ENCODE measurements at regions not wholly inside any gene's neighbourhood (a gene's known extent, or its start where the extent isn't known, plus 50 kb on each side); places are given as distances from the start of the nearest gene placed in this dataset.

DNA sequence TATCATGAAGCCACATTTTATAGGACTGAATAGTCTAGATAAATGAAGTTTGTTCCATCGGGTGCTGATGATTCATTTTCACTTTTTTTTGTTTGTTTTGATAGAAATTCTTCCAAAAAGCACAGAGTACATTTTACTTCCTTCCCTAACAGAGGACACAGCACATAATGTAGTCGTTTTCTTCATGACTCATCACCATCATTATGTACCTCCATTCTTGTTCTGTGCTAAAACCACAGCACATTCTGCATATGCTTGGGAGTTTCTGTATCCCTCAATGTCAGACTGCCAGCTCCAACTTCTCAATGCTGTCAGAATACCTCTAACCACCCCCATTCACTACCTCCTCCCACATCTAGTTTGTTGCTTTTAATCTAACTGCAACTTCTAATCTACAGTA is 1004.9 kb upstream of the ADGRB3 start:
- peak; percentile 53 for DNase-seq (ENCODE audit: low read depth, low spot score)
- H3K4me3 ChIP-seq (replicated peaks in 1 of 3; ENCODE audit: insufficient read depth in 1 of 3, low read depth in 1 of 3, low read length in 3 of 3) = no peak overlapping the region

DNA sequence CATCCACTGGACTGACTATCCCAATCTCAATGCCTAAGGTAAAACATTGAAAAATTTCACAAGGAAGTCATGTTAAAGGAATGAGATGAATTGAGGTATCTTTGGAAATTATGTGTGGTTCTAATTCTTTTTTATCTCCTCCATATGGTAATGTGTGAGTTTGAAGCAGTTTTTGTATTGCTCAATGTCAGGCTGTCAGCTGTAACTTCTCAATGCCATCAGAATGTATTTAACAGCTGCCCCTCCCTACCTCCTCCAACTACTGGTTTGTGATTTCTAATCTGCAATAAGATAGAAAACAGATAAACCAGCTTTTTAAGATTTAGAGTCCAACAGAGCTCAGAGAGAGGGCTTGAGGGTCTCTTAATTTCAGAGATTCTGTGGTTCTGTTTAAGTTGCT is 1005.8 kb upstream of the ADGRB3 start:
- BruUV-seq (replicated peaks) = no TSS peak

More for the DNA sequence above, 1004.9 kb upstream of the ADGRB3 start:
- dilution Hi-C loops (cut with MboI; ENCODE audit: extremely low pct_ligation_motif_present, low sequenced_read_pairs) (no loop called here), intact Hi-C loops (cut with micrococcal nuclease) (loop anchor here (1.0 to 5.0 kb wide), 2 partner anchors 10 to 137 kb away; no protein-coding TSS in a partner anchor)
- FAIRE-seq = peak; percentile 69
- no TSS peak for BruUV-seq (replicated peaks)
- no peak overlapping the region for H2AFZ ChIP-seq (ENCODE audit: low read depth, low read length)
- peaks cover 16% of the 10 kb centered on the region for H3K4me1 ChIP-seq (ENCODE audit: control insufficient read depth, extremely low read depth, insufficient read depth, low read length)
- TF ChIP-seq MYC (IDR thresholded peaks at IDR 0.05; ENCODE audit: low read depth, low read length) (no peak), EZH2 (IDR thresholded peaks at IDR 0.05; ENCODE audit: borderline replicate concordance, low read depth, low read length, severe bottlenecking) (no peak), JUN (IDR thresholded peaks at IDR 0.05; ENCODE audit: borderline replicate concordance, insufficient read depth, insufficient read length, low read depth) (peak; percentile 47), GATA2 (IDR thresholded peaks at IDR 0.05; ENCODE audit: insufficient read depth, insufficient read length, low read depth, low read length) (peak; percentile 48), FOS (IDR thresholded peaks at IDR 0.05; ENCODE audit: borderline replicate concordance, insufficient read depth, low read length) (peak; percentile 92)
- TF ChIP-seq, protein P1, sequence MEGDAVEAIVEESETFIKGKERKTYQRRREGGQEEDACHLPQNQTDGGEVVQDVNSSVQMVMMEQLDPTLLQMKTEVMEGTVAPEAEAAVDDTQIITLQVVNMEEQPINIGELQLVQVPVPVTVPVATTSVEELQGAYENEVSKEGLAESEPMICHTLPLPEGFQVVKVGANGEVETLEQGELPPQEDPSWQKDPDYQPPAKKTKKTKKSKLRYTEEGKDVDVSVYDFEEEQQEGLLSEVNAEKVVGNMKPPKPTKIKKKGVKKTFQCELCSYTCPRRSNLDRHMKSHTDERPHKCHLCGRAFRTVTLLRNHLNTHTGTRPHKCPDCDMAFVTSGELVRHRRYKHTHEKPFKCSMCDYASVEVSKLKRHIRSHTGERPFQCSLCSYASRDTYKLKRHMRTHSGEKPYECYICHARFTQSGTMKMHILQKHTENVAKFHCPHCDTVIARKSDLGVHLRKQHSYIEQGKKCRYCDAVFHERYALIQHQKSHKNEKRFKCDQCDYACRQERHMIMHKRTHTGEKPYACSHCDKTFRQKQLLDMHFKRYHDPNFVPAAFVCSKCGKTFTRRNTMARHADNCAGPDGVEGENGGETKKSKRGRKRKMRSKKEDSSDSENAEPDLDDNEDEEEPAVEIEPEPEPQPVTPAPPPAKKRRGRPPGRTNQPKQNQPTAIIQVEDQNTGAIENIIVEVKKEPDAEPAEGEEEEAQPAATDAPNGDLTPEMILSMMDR (IDR thresholded peaks at IDR 0.05; ENCODE audit: extremely low read depth in 1 of 2, insufficient read depth in 1 of 2, low read depth in 1 of 2, low read length in 2 of 2) = no peak
- POLR2A ChIA-PET = no interaction called here
- no peaks in the 10 kb centered on the region for H3K9me1 ChIP-seq (replicated peaks; ENCODE audit: control insufficient read depth, extremely low read depth, insufficient read depth, low read length)
- H4K20me1 ChIP-seq (replicated peaks; ENCODE audit: control insufficient read depth, extremely low read depth, insufficient read depth, low read length) = no peaks in the 10 kb centered on the region
- H3K4me2 ChIP-seq (ENCODE audit: insufficient read depth, low read length) = peak overlapping the region; percentile 39
- no peaks in the 10 kb centered on the region for H3K79me2 ChIP-seq (ENCODE audit: control insufficient read depth, insufficient read depth, low read length)
- peaks cover 5% of the 10 kb centered on the region for H3K9me3 ChIP-seq (replicated peaks; ENCODE audit: control insufficient read depth, insufficient read depth, low read length)
- no peaks in the 10 kb centered on the region for H3K36me3 ChIP-seq (ENCODE audit: control insufficient read depth in 2 of 2, extremely low read depth in 1 of 2, insufficient read depth in 2 of 2, low read length in 2 of 2)
- CTCF ChIA-PET = interaction anchor here (1.0 to 1.2 kb wide), 2 partner anchors 10 to 23 kb away, joined by 3 to 4 read pairs; no protein-coding TSS in a partner anchor
- no peaks in the 10 kb centered on the region for H3K27me3 ChIP-seq (ENCODE audit: control insufficient read depth in 2 of 2, insufficient read depth in 2 of 2, low read length in 2 of 2)
- H3K27ac ChIP-seq (ENCODE audit: insufficient read depth, low read depth, low read length) = peak overlapping the region; percentile 62
- no peak overlapping the region for H3K9ac ChIP-seq (replicated peaks; ENCODE audit: extremely low read depth, insufficient read depth, low read length)

More for the DNA sequence above, 1005.8 kb upstream of the ADGRB3 start:
- peak; percentile 1 for DNase-seq (ENCODE audit: low read depth, low spot score)
- Histone ChIP-seq H3K4me1 (ENCODE audit: control insufficient read depth, extremely low read depth, insufficient read depth, low read length) (peaks cover 16% of the 10 kb centered on the region), H4K20me1 (replicated peaks; ENCODE audit: control insufficient read depth, extremely low read depth, insufficient read depth, low read length) (no peaks in the 10 kb centered on the region), H3K4me2 (ENCODE audit: insufficient read depth, low read length) (no peak overlapping the region), H3K36me3 (ENCODE audit: control insufficient read depth in 2 of 2, extremely low read depth in 1 of 2, insufficient read depth in 2 of 2, low read length in 2 of 2) (no peaks in the 10 kb centered on the region), H3K9me1 (replicated peaks; ENCODE audit: control insufficient read depth, extremely low read depth, insufficient read depth, low read length) (no peaks in the 10 kb centered on the region), H3K27me3 (ENCODE audit: control insufficient read depth in 2 of 2, insufficient read depth in 2 of 2, low read length in 2 of 2) (no peaks in the 10 kb centered on the region), H2AFZ (ENCODE audit: low read depth, low read length) (peak overlapping the region; percentile 51), H3K9me3 (replicated peaks; ENCODE audit: control insufficient read depth, insufficient read depth, low read length) (peaks cover 5% of the 10 kb centered on the region), H3K79me2 (ENCODE audit: control insufficient read depth, insufficient read depth, low read length) (no peaks in the 10 kb centered on the region), H3K9ac (replicated peaks; ENCODE audit: extremely low read depth, insufficient read depth, low read length) (peak overlapping the region; percentile 6), H3K27ac (ENCODE audit: insufficient read depth, low read depth, low read length) (peak overlapping the region; percentile 62), H3K4me3 (replicated peaks in 1 of 3; ENCODE audit: insufficient read depth in 1 of 3, low read depth in 1 of 3, low read length in 3 of 3) (no peak overlapping the region)
- CTCF ChIA-PET = interaction anchor here (1.2 kb wide), 1 partner anchor 11 kb away, joined by 3 read pairs; no protein-coding TSS in a partner anchor
- intact Hi-C loops (cut with micrococcal nuclease) (no loop called here), dilution Hi-C loops (cut with MboI; ENCODE audit: extremely low pct_ligation_motif_present, low sequenced_read_pairs) (no loop called here)
- POLR2A ChIA-PET = no interaction called here
- TF ChIP-seq JUN (IDR thresholded peaks at IDR 0.05; ENCODE audit: borderline replicate concordance, insufficient read depth, insufficient read length, low read depth) (no peak), POLR2A (IDR thresholded peaks at IDR 0.05; ENCODE audit: low read depth, low read length) (no peak), POLR2AphosphoS5 (IDR thresholded peaks at IDR 0.05; ENCODE audit: insufficient read depth, low read depth, low read length) (no peak)
- TF ChIP-seq, protein P1 (IDR thresholded peaks at IDR 0.05; ENCODE audit: extremely low read depth in 1 of 2, insufficient read depth in 1 of 2, low read depth in 1 of 2, low read length in 2 of 2) = no peak
- FAIRE-seq = no peak

Measured in endothelial cell of umbilical vein (primary cell).